ENCODE measurements at regions not wholly inside any gene's neighbourhood (a gene's known extent, or its start where the extent isn't known, plus 50 kb on each side); places are given as distances from the start of the nearest gene placed in this dataset.

- intact Hi-C loops (cut with DNase I), result no loop called here
- H3K36me3 ChIP-seq, result no peaks in the 10 kb centered on the region
- WGBS, result 69% methylated on average over 8 of the region's 8 CpGs
- H3K27me3 ChIP-seq, result peaks cover 0 to 38% (median 0%) of the 10 kb centered on the region in 4 donors
- DNase-seq (ENCODE audit: extremely low spot score), result no peak
- no peaks in the 10 kb centered on the region for H3K4me1 ChIP-seq
- no peaks in the 10 kb centered on the region for H3K9me3 ChIP-seq
- H3K27ac ChIP-seq (replicated peaks in 1 of 4), result no peak overlapping the region
- TF ChIP-seq EP300 (IDR thresholded peaks at IDR 0.05) (no peak), POLR2AphosphoS5 (IDR thresholded peaks at IDR 0.05) (no peak), POLR2A (IDR thresholded peaks at IDR 0.05; ENCODE audit: low read depth) (no peak), CTCF (IDR thresholded peaks at IDR 0.05) (no peak)
- H3K4me3 ChIP-seq, result no peak overlapping the region
Measured at GRCh38 chr2:3100386-3100785, 277.2 kb downstream of the EIPR1 start.

GRCh38 chr2:3099860-3100234, 277.8 kb downstream of the EIPR1 start:
- 82% methylated on average over 12 of the region's 12 CpGs for WGBS
- intact Hi-C loops (cut with DNase I), result no loop called here
- TF ChIP-seq EP300 (IDR thresholded peaks at IDR 0.05), result no peak
- no peak for TF ChIP-seq CTCF (IDR thresholded peaks at IDR 0.05)
- no peak for TF ChIP-seq POLR2A (IDR thresholded peaks at IDR 0.05; ENCODE audit: low read depth)
- no peak for TF ChIP-seq POLR2AphosphoS5 (IDR thresholded peaks at IDR 0.05)
- H3K36me3 ChIP-seq, result no peaks in the 10 kb centered on the region
- H3K4me1 ChIP-seq, result no peaks in the 10 kb centered on the region
- no peak overlapping the region for H3K4me3 ChIP-seq
- peak; percentile 60 for DNase-seq (ENCODE audit: extremely low spot score)
- H3K27me3 ChIP-seq, result peaks cover 0 to 38% (median 0%) of the 10 kb centered on the region in 4 donors
- no peaks in the 10 kb centered on the region for H3K9me3 ChIP-seq
- H3K27ac ChIP-seq (replicated peaks in 1 of 4), result no peak overlapping the region

GRCh38 chr2:3099145-3099859, 278.3 kb downstream of the EIPR1 start:
- Histone ChIP-seq H3K36me3 (no peaks in the 10 kb centered on the region), H3K4me3 (no peak overlapping the region), H3K4me1 (no peaks in the 10 kb centered on the region), H3K9me3 (no peaks in the 10 kb centered on the region), H3K27me3 (peaks cover 0 to 38% (median 0%) of the 10 kb centered on the region in 4 donors), H3K27ac (replicated peaks in 1 of 4) (no peak overlapping the region)
- TF ChIP-seq EP300 (IDR thresholded peaks at IDR 0.05), result no peak
- 85% methylated on average over 6 of the region's 6 CpGs for WGBS
- intact Hi-C loops (cut with DNase I), result no loop called here
- peak; percentile 62 for DNase-seq (ENCODE audit: extremely low spot score)

- Histone ChIP-seq H3K27me3 (peaks cover 0 to 38% (median 0%) of the 10 kb centered on the region in 4 donors), H3K4me3 (no peak overlapping the region), H3K36me3 (no peaks in the 10 kb centered on the region), H3K9me3 (no peaks in the 10 kb centered on the region), H3K4me1 (no peaks in the 10 kb centered on the region), H3K27ac (replicated peaks in 1 of 4) (no peak overlapping the region)
- peak; percentile 64 for DNase-seq (ENCODE audit: extremely low spot score)
- TF ChIP-seq POLR2A (IDR thresholded peaks at IDR 0.05; ENCODE audit: low read depth), result no peak
- TF ChIP-seq CTCF (IDR thresholded peaks at IDR 0.05), result no peak
- no peak for TF ChIP-seq EP300 (IDR thresholded peaks at IDR 0.05)
- intact Hi-C loops (cut with DNase I), result no loop called here
- 85% methylated on average over 2 of the region's 2 CpGs for WGBS
Measured at GRCh38 chr2:3098231-3098630, 279.4 kb downstream of the EIPR1 start.

- Histone ChIP-seq H3K9me3 (no peaks in the 10 kb centered on the region), H3K27ac (replicated peaks in 1 of 4) (no peak overlapping the region), H3K36me3 (no peaks in the 10 kb centered on the region), H3K4me3 (no peak overlapping the region), H3K27me3 (peaks cover 0 to 34% (median 0%) of the 10 kb centered on the region in 4 donors), H3K4me1 (no peaks in the 10 kb centered on the region)
- intact Hi-C loops (cut with DNase I), result no loop called here
- WGBS, result 95% methylated on average over 8 of the region's 9 CpGs
- TF ChIP-seq POLR2A (IDR thresholded peaks at IDR 0.05; ENCODE audit: low read depth), result no peak
- no peak for TF ChIP-seq CTCF (IDR thresholded peaks at IDR 0.05)
- TF ChIP-seq EP300 (IDR thresholded peaks at IDR 0.05), result no peak
- no peak for TF ChIP-seq POLR2AphosphoS5 (IDR thresholded peaks at IDR 0.05)
- DNase-seq (ENCODE audit: extremely low spot score), result peak; percentile 81
Measured at GRCh38 chr2:3097804-3098203, 279.8 kb downstream of the EIPR1 start.
